ENCODE measurements at regions not wholly inside any gene's neighbourhood (a gene's known extent, or its start where the extent isn't known, plus 50 kb on each side); places are given as distances from the start of the nearest gene placed in this dataset.
A peak's percentile ranks its signal among the peaks of the same experiment; 100 is the strongest.

DNA sequence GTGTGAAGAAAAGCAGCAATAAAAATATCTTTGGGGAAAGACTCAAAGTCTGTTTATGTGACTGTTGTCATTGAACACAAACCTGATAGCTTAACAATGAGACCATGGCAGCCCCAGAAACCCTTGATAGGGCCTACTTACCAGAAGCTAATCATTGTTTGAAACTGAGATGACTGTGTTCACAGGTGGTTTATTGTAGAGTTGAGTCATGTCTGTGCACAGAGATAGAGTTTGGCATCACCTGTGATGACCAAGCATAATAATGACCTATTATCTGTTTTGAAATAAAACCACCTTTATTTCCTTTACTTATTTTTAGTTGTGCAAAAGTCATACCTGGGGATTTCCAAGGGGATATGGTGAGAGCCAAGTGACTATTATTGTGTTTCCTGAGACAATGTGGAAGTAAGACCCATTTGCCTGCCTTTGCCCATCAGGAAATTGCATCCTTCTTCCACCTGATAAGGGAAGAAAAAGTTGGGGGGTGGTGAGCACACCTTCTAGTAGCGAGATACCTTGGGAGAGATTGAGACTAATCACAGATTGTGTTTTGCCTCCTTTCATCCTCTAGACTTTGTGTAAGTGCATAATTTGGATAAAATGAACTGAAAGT lies 456.9 kb upstream of the JAG1 start:
- DNase-seq (ENCODE audit: low spot score) = no peak

DNA sequence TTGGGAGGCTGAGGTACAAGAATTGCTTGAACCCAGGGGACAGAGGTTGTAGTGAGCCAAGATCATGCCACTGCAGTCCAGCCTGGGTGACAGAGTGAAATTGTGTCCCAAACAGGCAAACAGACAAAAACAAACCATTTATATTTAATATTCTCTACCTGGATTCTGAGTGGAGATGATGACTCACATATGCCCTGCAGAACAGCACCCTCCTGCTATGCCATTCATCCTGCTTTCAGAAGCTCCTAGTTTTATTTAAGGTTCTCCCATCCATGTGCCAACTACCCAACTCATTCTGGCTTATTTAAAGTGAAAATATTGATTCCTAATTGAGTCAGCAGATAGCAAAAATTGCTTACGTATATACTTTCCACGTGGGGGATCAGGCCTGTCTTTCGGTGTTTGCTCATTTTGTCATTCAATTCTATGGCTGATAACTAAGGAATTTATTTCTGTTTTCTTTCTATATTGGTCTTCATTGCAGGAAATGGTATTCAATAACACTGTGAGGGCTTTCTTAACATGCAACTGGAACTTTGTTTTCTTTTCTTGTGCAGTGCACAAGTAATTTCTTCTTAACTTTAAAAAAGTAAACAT lies 459.1 kb upstream of the JAG1 start:
- DNase-seq (ENCODE audit: low spot score) = no peak

DNA sequence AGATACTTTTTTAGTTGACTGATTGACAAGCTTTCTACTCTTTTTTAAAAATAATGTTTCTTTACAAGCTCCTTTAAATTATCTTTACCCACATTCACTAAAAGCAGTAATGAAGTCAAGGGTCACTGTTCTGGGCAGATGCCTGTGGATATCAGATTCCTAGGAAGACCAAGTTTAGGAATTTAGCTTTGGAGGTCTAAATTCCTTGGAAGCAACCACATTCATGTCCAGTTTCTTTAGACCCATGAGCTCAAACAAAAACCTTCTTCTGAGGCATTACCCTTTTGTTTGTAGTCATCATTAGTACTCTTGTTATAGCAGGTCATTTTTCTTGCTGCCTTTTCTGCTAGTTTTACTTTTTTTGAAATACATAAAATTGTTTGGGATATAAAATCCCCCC lies 462.9 kb upstream of the JAG1 start:
- DNase-seq (ENCODE audit: low spot score) = no peak

DNA sequence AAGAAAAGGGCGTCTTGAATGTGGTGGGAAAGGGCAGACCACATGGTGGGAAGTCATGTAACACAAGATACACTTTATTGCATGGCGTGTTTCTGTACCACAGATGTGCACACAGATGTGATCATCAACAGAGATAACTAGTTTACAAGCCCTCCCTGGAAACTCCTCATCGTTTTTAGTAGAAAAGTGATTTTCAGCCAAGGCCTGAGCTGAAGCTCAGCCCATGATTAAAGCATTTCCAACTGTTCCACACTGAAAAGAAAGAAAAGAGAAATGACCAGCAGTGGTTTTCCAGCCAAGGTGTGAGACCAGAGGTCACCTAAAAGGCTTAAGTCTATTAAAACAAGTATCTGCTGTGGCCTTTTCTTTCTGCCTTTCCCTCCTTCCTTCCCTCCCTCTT lies 463.9 kb upstream of the JAG1 start:
- DNase-seq (ENCODE audit: low spot score) = no peak

- no peak for DNase-seq (ENCODE audit: low spot score)
These were observed 466.6 kb upstream of the JAG1 start for GRCh38 chr20:11140359-11140758.

DNA sequence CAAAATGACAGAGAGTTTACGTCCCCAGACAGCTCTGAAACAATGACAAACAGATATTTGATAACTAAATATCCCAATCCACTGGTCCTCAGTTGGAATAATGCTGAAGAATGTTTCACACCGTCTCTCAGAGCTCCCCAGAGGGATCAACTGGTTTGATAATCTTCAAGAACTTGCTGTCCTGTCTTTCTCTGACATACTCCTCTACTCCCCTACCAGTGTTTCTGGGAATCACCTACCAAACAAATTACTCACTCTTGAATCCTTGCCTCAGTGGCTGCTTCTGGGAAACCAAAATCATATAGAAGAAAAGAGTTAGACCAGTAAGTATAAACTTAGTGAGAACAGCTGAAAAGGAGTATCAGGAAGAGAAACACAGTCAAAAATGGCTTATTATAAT lies 469.7 kb upstream of the JAG1 start:
- DNase-seq (ENCODE audit: low spot score) = no peak

- no peak for DNase-seq (ENCODE audit: low spot score)
These were observed 470.5 kb upstream of the JAG1 start for GRCh38 chr20:11144114-11144950.

DNA sequence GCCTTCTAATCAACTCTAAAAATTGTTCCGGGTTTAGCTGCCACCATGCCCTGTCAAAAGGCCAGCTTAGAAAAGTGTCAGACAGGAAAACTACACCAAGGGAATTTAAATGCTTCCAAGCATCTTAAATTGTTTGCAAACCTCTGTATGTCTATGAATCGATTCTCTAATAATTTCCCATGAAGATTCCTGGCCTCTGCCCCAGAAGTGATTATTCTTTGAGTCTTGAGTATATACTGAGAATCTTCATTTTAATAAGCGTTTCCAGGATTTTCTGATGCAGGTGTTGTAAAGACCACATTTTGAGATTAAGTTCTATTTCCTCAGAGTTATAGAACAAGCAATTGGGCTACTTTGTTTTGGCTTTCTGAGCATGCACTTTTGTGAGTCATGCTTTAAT lies 471.8 kb upstream of the JAG1 start:
- DNase-seq (ENCODE audit: low spot score) = no peak

DNA sequence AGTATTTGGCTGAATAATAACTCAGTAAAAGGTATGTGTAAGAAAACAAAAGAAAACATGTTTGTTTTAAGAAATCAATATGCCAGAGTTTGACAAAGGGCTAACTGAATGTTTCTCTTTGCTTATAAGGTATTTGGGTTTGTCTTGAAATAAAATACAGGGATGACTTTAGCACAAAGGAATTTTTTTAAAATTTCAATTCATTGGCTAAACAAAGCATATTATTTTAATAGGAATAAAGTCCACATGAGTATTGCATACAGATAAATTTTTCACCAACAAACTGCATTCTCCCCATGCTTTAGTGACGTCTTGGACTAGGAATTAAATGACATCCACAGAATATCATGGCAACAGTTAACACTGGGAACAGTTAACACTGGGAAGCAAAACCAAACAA lies 480.0 kb upstream of the JAG1 start:
- no peak for DNase-seq (ENCODE audit: low spot score)

GRCh38 chr20:11155156-11155756 lies 481.5 kb upstream of the JAG1 start:
- DNase-seq (ENCODE audit: low spot score) = no peak

- DNase-seq (ENCODE audit: low spot score) = no peak
These were observed 483.1 kb upstream of the JAG1 start for GRCh38 chr20:11156922-11157321.

DNA sequence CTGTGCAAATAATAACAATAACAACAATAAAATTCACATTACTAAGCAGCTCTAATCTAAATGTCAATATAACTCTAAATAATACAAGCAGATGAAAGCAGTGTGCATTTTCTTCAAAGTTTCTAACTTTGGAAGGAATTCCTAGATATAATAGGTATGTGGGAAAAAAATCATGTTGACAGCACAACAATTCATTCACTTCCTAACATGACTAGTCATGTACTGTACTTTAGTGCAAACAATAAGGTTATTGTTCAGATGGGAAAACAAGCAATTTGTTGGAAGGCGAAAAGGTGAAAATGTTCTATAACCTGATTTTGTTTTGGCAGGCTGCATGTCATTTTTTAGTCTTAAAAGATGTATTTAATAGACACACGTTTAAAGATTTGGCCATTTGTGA lies 484.3 kb upstream of the JAG1 start:
- no peak for DNase-seq (ENCODE audit: low spot score)

DNA sequence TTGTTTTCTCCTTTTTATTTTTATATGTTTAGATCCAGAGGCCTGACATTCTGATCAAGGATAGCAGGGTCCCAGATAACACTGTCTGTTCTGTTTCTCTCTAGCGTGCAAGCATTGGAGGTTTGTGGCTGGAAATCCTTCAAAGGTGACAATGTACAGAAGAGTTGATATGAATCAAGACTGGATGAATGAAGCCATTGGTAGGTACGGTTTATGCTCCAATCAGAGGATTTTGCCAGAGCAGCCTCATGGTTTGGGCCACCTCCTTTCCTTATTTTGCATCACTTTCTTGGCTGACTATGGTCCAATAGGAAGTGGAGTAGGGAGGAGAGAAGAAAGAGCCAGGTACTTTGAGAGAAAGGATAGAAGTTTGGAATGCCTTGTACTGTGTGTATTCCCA lies 484.8 kb upstream of the JAG1 start:
- DNase-seq (ENCODE audit: low spot score) = no peak

- peak; percentile 51 for DNase-seq (ENCODE audit: low spot score)
These were observed 485.9 kb upstream of the JAG1 start for GRCh38 chr20:11159728-11160127.

DNA sequence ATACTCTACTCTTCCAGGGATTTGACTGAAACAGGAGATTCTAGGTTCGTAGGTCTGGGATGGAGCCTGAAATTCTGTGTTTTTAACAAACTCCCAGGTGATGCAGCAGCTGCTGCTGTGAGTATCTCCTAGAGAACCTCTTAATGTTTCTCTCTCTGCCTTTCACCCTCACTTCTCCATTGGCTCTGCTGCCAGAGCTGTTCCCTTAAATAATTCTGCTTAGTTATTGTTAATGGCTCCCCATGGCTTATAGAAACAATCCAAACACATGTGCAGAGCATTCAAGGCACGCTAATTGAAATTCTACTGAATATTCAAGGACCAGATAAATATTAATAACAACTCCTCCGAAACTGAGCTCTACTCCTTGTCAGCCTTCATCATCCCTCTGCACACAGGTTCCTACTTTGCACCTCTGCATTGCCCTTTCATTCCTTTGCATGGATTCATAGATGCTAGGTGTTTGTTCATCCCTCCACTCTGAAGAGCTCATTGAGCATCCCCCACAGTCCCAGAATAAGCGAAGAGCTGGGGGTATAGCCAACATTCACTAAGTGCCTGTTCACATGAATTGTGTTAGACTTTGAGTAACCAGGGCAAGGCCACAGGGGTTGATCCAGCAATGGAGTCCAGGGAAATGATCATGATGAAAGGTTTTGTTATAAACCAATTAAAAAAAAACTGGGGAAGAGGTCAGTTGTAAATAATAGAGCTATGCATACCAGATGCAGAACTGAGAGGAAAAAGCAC lies 488.4 kb upstream of the JAG1 start:
- DNase-seq (ENCODE audit: low spot score) = no peak

DNA sequence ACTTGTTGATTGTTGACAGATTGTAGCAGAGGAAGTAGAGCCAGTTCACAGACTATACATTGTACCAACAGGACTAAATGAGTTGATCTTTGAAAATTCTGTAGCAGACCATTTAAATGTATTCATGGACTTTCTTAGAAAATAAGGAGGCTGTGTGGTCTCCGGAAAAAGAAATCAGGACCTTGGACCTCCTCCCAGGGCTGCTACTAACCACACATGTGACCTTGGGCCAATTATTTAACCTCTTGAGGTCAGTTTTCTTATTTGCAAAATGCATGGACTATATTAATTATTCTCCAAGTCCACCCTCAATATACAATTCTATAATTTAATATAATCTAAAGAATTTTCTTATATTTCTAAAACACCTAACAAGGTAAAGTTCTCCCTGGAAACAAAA lies 492.0 kb upstream of the JAG1 start:
- no peak for DNase-seq (ENCODE audit: low spot score)

DNA sequence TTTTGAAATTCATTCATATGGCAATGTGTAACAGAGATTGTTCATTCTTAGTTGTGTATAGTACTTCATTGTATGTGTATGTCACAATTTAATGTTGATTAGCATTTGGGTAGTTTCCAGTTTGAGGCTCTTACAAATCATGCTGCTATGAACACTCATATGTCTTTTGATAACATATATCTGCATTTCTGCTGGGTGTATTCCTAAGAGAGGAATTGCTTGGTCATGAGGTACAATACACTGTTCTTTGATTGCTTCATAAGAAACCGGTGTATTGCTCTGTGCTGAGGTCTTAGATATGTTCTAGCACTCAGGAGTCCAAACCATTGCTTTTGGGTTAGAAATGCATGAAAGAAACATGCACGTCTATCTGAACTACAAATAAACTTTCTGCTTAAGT lies 492.9 kb upstream of the JAG1 start:
- DNase-seq (ENCODE audit: low spot score) = no peak

GRCh38 chr20:11168026-11168425 lies 494.2 kb upstream of the JAG1 start:
- DNase-seq (ENCODE audit: low spot score) = no peak

DNA sequence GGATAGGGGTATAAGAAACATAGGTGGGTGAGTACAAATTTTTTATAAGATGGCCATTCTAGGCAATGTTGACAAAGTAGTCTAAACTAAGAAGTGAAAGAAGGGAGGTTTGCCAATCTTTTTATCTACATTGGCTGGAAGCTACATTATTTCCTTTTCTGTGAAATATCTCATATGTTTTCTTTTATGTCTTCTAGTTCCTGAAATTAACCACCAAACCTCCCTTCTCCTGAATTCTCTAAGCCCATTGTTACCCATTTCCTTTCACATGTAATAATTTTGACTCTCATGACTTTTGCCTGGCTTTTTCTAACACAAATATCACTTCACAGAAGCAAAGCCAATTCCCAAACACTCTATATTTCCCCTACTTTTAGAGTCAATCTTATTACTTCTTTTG lies 496.2 kb upstream of the JAG1 start:
- DNase-seq (ENCODE audit: low spot score) = no peak

- DNase-seq (ENCODE audit: low spot score) = no peak
These were observed 496.8 kb upstream of the JAG1 start for GRCh38 chr20:11170565-11170964.

GRCh38 chr20:11172881-11173280 lies 499.1 kb upstream of the JAG1 start:
- DNase-seq (ENCODE audit: low spot score) = no peak

DNA sequence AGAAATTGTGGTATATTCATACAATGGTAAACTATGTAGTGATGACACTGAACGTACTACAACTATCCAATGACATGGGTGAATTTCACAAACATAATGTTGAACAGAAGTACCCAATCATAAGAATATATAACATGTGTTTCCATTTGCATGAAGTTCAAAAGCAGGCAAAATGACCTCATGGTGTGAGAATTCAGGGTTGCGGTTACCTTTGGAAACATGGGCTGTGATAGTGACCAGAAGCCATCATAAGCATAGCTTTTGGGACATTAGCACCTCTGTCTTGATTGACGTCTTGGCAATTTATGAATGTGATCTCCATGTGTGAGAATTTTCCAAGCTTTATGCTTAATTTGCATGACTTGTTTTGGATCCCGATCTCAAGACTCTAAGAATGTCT lies 500.1 kb upstream of the JAG1 start:
- DNase-seq (ENCODE audit: low spot score) = no peak

Data from putamen (tissue), 1 donor.